ENCODE measurements at regions not wholly inside any gene's neighbourhood (a gene's known extent, or its start where the extent isn't known, plus 50 kb on each side); places are given as distances from the start of the nearest gene placed in this dataset.
"Not testable (repeated sequence)": the region's sequence is repeated elsewhere in the genome, so short reads cannot be mapped to it uniquely, and the experiment has no call there.

DNA sequence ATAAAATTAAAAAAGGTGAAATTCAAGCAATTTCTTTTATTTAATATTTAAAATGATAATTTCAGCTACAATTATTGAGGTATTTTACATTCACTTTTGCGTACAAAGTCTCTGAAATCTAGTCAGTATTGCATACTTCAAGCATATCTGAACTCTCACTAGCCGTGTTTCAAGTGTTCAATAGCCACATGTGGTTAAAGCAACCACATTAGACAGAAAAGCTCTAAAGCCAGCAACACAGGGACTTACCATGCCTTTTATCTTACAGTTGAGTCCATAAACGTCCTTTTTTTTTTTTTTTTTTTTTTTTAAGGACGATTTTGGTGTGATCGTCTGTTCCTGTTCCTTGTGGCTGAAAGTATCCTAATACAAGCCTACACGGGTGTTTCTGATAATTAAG, 257.0 kb upstream of the RGMA start:
- DNase-seq (ENCODE audit: insufficient read length, low spot score) (no peak), FAIRE-seq (no peak)
- no peak for TF ChIP-seq POLR2A (IDR thresholded peaks at IDR 0.05; ENCODE audit: low read depth, low read length)

DNA sequence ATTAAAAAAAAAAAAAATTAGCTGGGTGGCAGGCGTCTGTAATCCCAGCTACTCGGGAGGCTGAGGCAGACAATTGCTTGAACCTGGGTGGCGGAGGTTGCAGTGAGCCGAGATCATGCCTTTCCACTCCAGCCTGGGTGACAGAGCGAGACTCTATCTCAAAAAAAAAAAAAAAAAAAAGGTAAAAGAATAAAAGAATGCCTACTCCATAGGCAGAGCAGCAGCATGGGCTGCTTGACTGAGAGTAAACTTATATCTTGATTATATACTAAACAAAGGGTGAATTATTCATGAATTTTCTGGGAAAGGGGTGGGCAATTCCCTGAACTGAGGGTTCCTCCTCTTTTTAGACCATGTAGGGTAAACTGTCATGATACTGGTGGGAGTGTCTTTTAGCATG, 254.4 kb upstream of the RGMA start:
- DNase-seq (ENCODE audit: insufficient read length, low spot score); FAIRE-seq: not testable (repeated sequence)

DNA sequence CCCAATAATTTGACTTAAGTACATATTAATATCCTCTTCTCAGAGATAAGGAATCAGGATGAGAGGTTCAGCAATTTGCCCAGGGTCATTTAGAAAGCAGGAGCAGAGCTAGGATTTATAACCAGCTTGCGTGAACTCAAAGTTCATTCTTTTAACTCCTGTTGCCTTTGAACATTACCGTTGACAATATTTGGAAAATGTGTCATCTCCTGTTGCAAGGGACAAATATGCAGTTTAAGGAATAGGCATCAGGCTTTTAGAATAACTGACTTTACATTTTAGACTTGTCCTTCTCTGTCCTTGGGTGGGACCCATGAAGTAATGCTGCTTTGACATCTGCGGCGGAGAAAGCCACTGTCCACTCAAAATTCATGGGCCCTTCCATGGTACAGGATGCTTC, 252.2 kb upstream of the RGMA start:
- TF ChIP-seq POLR2A (IDR thresholded peaks at IDR 0.05; ENCODE audit: low read depth, low read length) = no peak
- FAIRE-seq (no peak), DNase-seq (ENCODE audit: insufficient read length, low spot score) (no peak)

DNA sequence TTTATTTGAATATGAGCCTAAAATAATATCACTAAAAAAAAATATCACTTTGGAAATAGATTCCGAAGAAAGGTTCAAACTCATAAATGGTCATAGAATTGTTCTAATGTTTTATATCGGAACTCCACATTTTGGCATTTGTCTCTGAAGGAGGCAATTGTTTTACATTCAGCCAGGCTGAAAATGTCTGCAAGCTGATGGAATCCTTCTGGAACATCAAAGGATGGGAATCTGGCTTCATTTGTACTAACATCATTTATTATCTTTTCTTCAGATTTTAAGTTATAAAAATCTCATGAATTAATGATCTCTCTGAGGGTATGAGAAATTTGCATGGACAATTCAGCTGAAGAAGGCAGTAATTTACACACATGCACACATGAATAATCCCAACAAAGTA, 251.4 kb upstream of the RGMA start:
- no peak for TF ChIP-seq POLR2A (IDR thresholded peaks at IDR 0.05; ENCODE audit: low read depth, low read length)
- no peak for FAIRE-seq
- no peak for DNase-seq (ENCODE audit: insufficient read length, low spot score)

DNA sequence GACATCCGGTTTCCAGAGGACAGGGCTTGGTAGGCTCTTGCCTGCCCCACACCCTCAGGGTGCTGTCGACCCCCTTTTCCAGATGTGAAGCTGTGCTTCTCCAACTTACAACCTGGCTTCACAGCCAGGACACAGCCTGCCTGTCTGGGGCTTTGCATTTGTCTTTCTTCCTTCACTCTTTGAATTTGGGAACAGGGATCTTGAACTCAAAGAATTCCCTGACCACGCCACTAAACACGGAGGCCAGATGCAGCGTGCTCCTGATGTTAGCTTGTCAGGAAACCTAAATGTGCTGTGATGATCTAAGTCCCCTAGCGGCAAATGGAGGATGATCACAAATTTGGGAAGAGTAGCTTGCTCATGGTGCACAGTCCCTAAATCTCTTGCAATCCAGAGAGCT, 244.8 kb upstream of the RGMA start:
- DNase-seq (ENCODE audit: insufficient read length, low spot score) (no peak), FAIRE-seq (no peak)
- TF ChIP-seq POLR2A (IDR thresholded peaks at IDR 0.05; ENCODE audit: low read depth, low read length) = no peak

DNA sequence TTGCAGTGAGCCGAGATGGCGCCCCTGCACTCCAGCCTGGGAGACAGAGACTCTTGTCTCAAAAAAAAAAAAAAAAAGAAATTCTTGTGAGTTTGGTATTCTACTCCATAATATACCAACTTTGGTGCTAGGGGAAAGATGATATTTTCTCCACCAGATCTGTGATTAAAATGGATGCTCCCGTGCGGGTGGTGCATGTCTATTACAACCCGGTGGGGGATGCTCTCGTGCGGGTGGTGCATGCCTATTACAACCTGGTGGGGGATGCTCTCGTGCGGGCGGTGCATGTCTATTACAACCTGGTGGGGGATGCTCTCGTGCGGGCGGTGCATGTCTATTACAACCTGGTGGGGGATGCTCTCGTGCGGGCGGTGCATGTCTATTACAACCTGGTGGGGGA, 244.1 kb upstream of the RGMA start:
- FAIRE-seq; DNase-seq (ENCODE audit: insufficient read length, low spot score): not testable (repeated sequence)

DNA sequence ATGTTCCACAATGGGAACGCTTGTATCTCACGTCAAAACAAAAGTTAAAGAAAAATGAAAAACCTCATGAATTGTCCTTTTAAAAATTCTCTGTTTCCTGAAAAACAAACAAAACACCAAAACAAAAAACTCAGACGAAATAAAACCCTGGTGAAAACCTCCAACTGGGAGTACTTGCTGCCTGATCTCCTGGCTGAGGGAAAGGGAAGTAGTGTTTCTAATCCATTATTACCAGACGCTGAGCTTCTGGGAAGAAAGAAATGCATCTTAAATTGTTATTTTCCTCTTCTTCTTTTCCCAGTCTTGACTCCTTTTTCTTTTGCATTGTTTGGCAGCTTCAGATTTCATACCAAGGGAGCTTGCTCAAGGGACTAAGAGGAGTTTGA, 243.2 kb upstream of the RGMA start:
- no peak for TF ChIP-seq POLR2A (IDR thresholded peaks at IDR 0.05; ENCODE audit: low read depth, low read length)
- DNase-seq (ENCODE audit: insufficient read length, low spot score) (no peak), FAIRE-seq (no peak)

DNA sequence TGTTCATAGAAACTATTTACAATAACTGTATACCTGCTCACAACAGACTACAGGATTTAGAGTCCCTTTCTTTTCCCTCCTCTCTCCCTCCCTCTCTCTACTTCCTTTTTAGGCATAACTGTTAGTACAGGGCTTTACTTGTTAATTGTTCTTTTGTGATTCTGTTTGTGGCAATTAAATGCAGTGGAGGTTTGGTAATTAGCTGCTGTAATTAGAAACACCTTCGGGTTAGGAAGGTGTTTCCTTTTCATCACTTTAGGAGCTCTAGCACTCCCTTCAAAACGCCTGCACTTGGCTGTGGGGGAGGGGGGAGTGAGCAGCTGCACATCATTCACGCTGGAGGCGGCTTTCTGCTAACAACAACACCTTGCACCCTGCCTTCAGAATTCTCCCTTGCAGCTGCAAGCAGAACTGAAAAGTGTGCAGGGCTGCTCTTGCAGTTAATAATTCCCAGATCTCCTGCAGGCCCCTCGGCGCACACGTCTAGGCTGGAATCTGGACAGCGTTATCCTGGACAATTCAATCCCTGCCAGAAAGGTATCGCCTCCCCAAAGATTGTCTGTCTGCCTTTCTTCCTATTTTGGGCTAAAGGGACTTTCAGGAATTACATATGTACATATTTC, 242.6 kb upstream of the RGMA start:
- FAIRE-seq (no peak), DNase-seq (ENCODE audit: insufficient read length, low spot score) (no peak)
- no peak for TF ChIP-seq POLR2A (IDR thresholded peaks at IDR 0.05; ENCODE audit: low read depth, low read length)

DNA sequence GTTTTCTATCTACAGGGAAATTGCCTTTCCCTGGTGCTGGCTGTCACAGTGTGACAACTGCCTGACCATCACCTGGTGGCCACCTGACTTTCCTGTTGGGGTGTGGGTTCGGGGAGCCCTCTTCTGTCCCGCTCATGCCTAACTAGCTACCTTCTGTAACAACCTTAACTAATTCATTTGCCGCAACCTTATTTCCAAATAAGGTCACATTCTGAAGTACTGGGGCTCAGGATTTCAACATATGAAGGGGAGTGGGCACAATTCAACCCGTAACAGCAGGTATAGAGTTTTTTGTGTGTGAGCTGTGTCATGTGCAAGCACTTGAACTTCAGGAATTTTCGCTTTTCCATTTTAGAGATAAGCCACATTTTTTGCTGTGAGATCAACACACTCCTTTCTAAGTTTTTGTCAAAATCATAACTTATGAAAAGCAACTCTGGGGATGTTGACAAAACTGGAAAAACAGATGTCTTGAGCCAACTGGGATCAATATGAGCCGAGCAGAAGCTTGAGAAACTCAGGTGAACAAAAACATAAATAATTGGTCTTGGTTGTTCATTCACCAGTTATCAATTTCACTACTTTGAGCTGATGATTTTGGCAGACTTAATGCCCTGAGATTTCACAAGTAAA, 242.0 kb upstream of the RGMA start:
- no peak for TF ChIP-seq POLR2A (IDR thresholded peaks at IDR 0.05; ENCODE audit: low read depth, low read length)
- FAIRE-seq (no peak), DNase-seq (ENCODE audit: insufficient read length, low spot score) (no peak)

DNA sequence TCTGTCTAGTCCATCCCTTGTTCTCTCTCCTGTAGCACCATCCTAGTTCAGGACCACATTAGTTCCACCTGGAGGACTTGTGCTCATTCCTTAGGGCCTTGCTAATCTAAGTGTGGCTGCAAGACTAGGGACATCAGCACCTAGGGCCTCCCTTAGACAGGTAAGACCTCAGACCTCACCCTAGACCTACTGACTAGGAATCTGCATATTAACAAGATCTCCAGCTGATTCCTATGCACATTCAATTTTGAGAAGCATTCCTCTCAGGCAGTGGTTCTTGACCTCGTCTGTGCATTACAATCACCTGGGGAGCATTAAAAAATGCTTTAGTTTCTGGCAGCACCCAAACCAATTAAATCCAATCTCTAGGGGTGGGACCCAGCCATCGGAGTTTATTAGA, 238.4 kb upstream of the RGMA start:
- FAIRE-seq (no peak), DNase-seq (ENCODE audit: insufficient read length, low spot score) (no peak)
- TF ChIP-seq POLR2A (IDR thresholded peaks at IDR 0.05; ENCODE audit: low read depth, low read length) = no peak

DNA sequence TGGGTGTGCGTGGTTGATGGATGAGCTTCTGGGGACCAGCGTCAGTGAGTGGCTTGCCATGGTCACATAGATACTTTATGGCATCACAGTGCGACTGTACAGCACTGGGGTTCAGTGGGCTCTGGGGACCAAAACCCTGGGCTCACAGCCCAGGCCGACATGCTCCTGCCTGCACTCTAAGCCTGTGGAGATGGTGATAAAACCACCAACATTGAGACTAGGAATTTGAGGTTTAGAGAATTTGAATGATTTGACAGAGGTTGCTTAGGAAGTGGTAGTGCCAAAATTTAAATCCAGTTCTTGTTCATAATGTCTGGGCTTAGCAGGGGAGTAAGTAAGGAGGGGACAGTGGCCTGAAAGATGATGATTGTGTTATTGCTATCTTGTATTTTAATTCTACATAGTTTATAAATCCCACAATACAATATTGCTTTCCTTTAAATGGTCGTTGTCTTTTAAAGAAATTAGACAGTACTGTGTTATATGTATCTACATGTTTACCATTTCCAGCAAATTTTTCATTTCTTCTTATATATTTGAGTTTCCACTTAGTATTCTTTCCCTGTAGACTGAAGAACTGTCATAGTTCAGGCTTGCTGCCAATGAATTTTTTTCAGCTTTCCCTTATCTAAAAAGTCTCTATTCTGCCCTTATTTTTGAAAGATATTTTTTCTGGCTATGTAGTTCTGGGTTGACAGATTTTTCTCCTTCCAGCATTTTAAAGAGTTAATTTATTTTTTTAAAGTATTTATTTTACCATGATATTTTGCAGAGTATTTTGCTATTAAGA, 235.4 kb upstream of the RGMA start:
- no peak for TF ChIP-seq POLR2A (IDR thresholded peaks at IDR 0.05; ENCODE audit: low read depth, low read length)
- FAIRE-seq (no peak), DNase-seq (ENCODE audit: insufficient read length, low spot score) (no peak)

DNA sequence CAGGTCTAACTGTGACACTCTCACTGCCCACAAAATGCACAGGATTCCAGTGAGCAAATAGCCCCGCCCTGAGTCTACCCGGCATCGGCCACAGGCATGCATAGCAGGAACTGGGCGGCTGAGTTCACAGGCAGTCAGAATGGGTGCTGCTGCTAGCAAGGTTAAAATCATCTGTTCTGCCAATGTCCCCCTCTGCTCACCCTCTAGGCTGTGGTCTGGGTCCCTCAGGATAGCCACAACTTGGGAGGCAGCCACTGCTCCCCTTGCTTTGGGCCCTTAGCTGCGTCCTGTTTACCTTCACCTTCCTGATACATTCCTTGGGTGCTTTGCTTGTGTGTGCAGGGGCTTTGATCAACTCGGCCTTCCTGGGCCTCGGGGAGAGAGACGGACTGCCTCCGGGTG, 232.9 kb upstream of the RGMA start:
- no peak for FAIRE-seq
- TF ChIP-seq POLR2A (IDR thresholded peaks at IDR 0.05; ENCODE audit: low read depth, low read length) = no peak
- no peak for DNase-seq (ENCODE audit: insufficient read length, low spot score)

DNA sequence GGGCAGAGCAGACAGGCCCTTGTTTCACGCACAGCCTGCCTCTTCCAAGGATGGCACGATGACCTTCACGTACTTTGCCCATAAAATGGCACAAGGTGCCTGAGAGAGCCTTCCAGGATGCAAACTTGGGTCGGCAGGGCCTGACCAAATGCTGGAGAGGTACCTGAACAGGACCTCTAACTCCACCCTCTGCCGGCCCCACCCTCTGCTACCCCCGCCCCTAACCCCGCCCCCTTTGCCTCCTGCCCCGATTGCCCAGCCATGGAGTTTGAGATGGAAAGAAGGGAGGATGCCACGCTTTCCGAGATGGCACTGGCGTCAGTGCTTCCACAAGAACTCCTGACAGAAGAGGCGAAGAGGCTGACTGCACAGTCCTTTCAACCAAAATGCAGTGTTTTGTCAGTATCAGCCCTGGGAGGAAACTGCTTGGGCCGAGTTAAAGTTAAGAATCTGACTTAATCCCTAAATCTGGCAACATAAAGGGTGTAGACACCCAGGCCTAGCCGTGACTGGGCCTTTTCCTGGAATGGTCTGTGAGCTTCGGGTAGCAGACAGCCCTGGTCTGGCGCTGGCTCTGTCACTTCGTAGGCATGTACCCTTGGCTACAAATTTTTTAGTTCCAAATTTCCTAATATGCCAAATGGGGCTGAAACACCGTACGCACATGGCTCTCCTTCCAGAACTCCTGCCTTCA, 230.3 kb upstream of the RGMA start:
- DNase-seq (ENCODE audit: insufficient read length, low spot score) (no peak), FAIRE-seq (no peak)
- no peak for TF ChIP-seq POLR2A (IDR thresholded peaks at IDR 0.05; ENCODE audit: low read depth, low read length)

DNA sequence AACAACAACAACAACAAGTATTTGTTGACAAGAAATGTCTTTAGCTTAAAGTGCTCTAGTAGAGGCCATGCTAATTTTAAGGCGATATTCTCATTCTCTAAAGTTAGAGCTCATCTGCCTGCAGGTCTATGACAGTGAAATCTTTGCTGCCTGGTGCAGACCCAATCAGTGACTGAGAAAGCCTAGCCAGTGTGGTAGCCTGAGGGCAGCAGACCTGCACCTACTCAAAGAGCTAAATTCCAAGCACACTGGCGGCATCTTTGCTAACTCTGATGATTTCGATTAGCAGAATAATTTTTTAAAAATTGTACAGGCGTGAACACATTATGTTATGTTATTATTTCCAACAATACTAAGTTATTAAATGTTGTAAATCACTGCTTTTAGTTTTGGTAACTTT, 228.8 kb upstream of the RGMA start:
- FAIRE-seq = no peak
- TF ChIP-seq POLR2A (IDR thresholded peaks at IDR 0.05; ENCODE audit: low read depth, low read length) = no peak
- no peak for DNase-seq (ENCODE audit: insufficient read length, low spot score)

All from H54 (cell line).